Endothelial cell of umbilical vein (primary cell): ENCODE measurements at regions not wholly inside any gene's neighbourhood (a gene's known extent, or its start where the extent isn't known, plus 50 kb on each side); places are given as distances from the start of the nearest gene placed in this dataset.
A peak's percentile ranks its signal among the peaks of the same experiment; 100 is the strongest.

ENCODE experiments used
- BruUV-seq: library from RNA; stranded (reverse); fragments of 400-500 nt; replicated peaks from 2 replicates; lab custom pipeline; 2021; lab: Mats Ljungman, UMichigan
- CTCF ChIA-PET: fragments of 300-600, 350-600 bp; sonication (Branson Sonifier 250); formaldehyde crosslinking; loops from one replicate; lab custom pipeline; 2021; ENCODE audit warnings: antibody characterized with exemption, inconsistent platforms; lab: Charles Lee
- POLR2A ChIA-PET: fragments of 300-600, 350-600 bp; sonication (Branson Sonifier 250); formaldehyde crosslinking; loops from one replicate; lab custom pipeline; 2021; ENCODE audit warnings: antibody characterized with exemption, inconsistent platforms; lab: Charles Lee
- DNase-seq: peaks from one replicate; pipeline ENCODE4 v3.0.0-alpha.2; 2011; ENCODE audit warnings: low read depth, low spot score
- FAIRE-seq: peaks from 2 replicates; lab custom pipeline; 2011; peaks lifted over from hg19 to GRCh38; lab: Jason Lieb, UNC
- H2AFZ ChIP-seq: 2 replicates; pipeline ENCODE4 v1.6.0; 2012; ENCODE audit warnings: low read depth, low read length, control low read depth, inconsistent platforms
- H3K27ac ChIP-seq: 2 replicates; pipeline ENCODE4 v1.5.1; 2011; ENCODE audit warnings: low read depth, mild to moderate bottlenecking, control low read depth, low read length, moderate library complexity; ENCODE audit not compliant: insufficient read depth
- H3K27me3 ChIP-seq, 2 experiments: 2 replicates each; pipeline versions ENCODE4 v1.6.0 to v1.6.1; 2011; ENCODE audit warnings: low read length in 2 of 2, mixed read lengths in 1 of 2; ENCODE audit not compliant: control insufficient read depth in 2 of 2, insufficient read depth in 2 of 2
- H3K36me3 ChIP-seq, 2 experiments: 2 replicates in 1 of 2; 3 replicates in 1 of 2; pipeline ENCODE4 v1.5.1; 2011; ENCODE audit warnings: low read length in 2 of 2, mild to moderate bottlenecking in 1 of 2, moderate library complexity in 1 of 2; ENCODE audit not compliant: control insufficient read depth in 2 of 2, insufficient read depth in 2 of 2; ENCODE audit errors: extremely low read depth in 1 of 2
- H3K4me1 ChIP-seq: 3 replicates; pipeline ENCODE4 v1.5.1; 2011; ENCODE audit warnings: mild to moderate bottlenecking, low read length; ENCODE audit not compliant: control insufficient read depth, insufficient read depth; ENCODE audit errors: extremely low read depth
- H3K4me2 ChIP-seq: 2 replicates; pipeline ENCODE4 v1.6.1; 2011; ENCODE audit warnings: low read length, control low read depth, mixed read lengths; ENCODE audit not compliant: insufficient read depth
- H3K4me3 ChIP-seq, 3 experiments: fragments of 200-600 bp in 1 of 3; sonication (generic), shearing (Covaris generic) in 1 of 3; replicated peaks in 1 of 3; 2 replicates each; pipeline ENCODE4 v1.5.1; 2011 to 2016; ENCODE audit warnings: control low read depth in 3 of 3, low read length in 3 of 3, mild to moderate bottlenecking in 2 of 3, inconsistent platforms in 1 of 3, low read depth in 1 of 3, moderate library complexity in 1 of 3; ENCODE audit not compliant: insufficient read depth in 1 of 3
- H3K79me2 ChIP-seq: 2 replicates; pipeline ENCODE4 v1.6.0; 2012; ENCODE audit warnings: low read length, inconsistent platforms; ENCODE audit not compliant: control insufficient read depth, insufficient read depth
- H3K9ac ChIP-seq: replicated peaks from 2 replicates; pipeline ENCODE3; 2011; ENCODE audit warnings: low read length, control low read depth; ENCODE audit not compliant: insufficient read depth; ENCODE audit errors: extremely low read depth
- H3K9me1 ChIP-seq: replicated peaks from 3 replicates; pipeline ENCODE4 v1.6.0; 2011; ENCODE audit warnings: mild to moderate bottlenecking, low read length; ENCODE audit not compliant: control insufficient read depth, insufficient read depth; ENCODE audit errors: extremely low read depth
- H3K9me3 ChIP-seq: replicated peaks from 2 replicates; pipeline ENCODE4 v1.5.1; 2012; ENCODE audit warnings: low read length, inconsistent platforms; ENCODE audit not compliant: control insufficient read depth, insufficient read depth
- H4K20me1 ChIP-seq: replicated peaks from 2 replicates; pipeline ENCODE3; 2011; ENCODE audit warnings: mild to moderate bottlenecking, low read length; ENCODE audit not compliant: control insufficient read depth, insufficient read depth; ENCODE audit errors: extremely low read depth
- CTCF ChIP-seq, 2 donors: IDR thresholded peaks; 1 replicate in 1 of 2; 2 replicates in 1 of 2; pipeline ENCODE4 v1.5.1; 2011; ENCODE audit warnings: low read length in 2 of 2, mild to moderate bottlenecking in 2 of 2, moderate library complexity in 2 of 2, control low read depth in 1 of 2, inconsistent platforms in 1 of 2, low read depth in 1 of 2; ENCODE audit not compliant: insufficient read depth in 1 of 2; ENCODE audit errors: extremely low read depth in 1 of 2
- GATA2 ChIP-seq: IDR thresholded peaks from 2 replicates; pipeline ENCODE4 v1.7.0; 2011; ENCODE audit warnings: low read depth, mild to moderate bottlenecking, moderate library complexity, mixed read lengths, low read length; ENCODE audit not compliant: insufficient read length, insufficient read depth
- POLR2AphosphoS5 ChIP-seq: IDR thresholded peaks from 2 replicates; pipeline ENCODE4 v1.6.1; 2012; ENCODE audit warnings: low read depth, mild to moderate bottlenecking, control low read depth, low read length, moderate library complexity; ENCODE audit not compliant: insufficient read depth
- dilution Hi-C: fragments of 300-500 bp; cut with MboI; formaldehyde crosslinking; loops from one replicate; pipeline ENCODE4 v1.15.0; 2019; ENCODE audit warnings: low sequenced_read_pairs; ENCODE audit not compliant: extremely low pct_ligation_motif_present
- intact Hi-C: fragments of 100-400 bp; cut with micrococcal nuclease; formaldehyde crosslinking; loops from one replicate; pipeline ENCODE4 v1.10.0; 2022

- Histone ChIP-seq H3K4me3 (no peak overlapping the region), H3K79me2 (no peaks in the 10 kb centered on the region), H4K20me1 (no peaks in the 10 kb centered on the region), H3K27ac (no peak overlapping the region), H3K9me3 (no peaks in the 10 kb centered on the region), H2AFZ (no peak overlapping the region), H3K36me3 (no peaks in the 10 kb centered on the region), H3K9ac (no peak overlapping the region), H3K9me1 (no peaks in the 10 kb centered on the region), H3K4me1 (peaks cover 11% of the 10 kb centered on the region), H3K4me2 (no peak overlapping the region), H3K27me3 (no peaks in the 10 kb centered on the region)
- dilution Hi-C loops = no loop called here
- BruUV-seq = no TSS peak
- TF ChIP-seq POLR2AphosphoS5 (no peak), CTCF (IDR thresholded peaks at IDR 0.05; ENCODE audit: extremely low read depth in 1 of 2, insufficient read depth in 1 of 2, low read depth in 1 of 2, low read length in 2 of 2) (no peak)
- ChIA-PET POLR2A (no interaction called here), CTCF (interaction anchor here (1.2 to 1.3 kb wide), 4 partner anchors 12 to 51 kb away, joined by 3 to 4 read pairs (median 4); no protein-coding TSS in a partner anchor)
- FAIRE-seq (no peak), DNase-seq (no peak)
- intact Hi-C loops = no loop called here
Observed at GRCh38 chr1:42014823-42015222, 96.1 kb upstream of the HIVEP3 start.

GRCh38 chr1:42013881-42014470 lies 95.3 kb upstream of the HIVEP3 start:
- Histone ChIP-seq H3K9me1 (no peaks in the 10 kb centered on the region), H2AFZ (no peak overlapping the region), H3K27me3 (no peaks in the 10 kb centered on the region), H4K20me1 (no peaks in the 10 kb centered on the region), H3K36me3 (no peaks in the 10 kb centered on the region), H3K4me3 (no peak overlapping the region), H3K79me2 (no peaks in the 10 kb centered on the region), H3K4me2 (peak overlapping the region; percentile 44), H3K9me3 (no peaks in the 10 kb centered on the region), H3K27ac (no peak overlapping the region), H3K9ac (no peak overlapping the region), H3K4me1 (peaks cover 11% of the 10 kb centered on the region)
- intact Hi-C loops (no loop called here), dilution Hi-C loops (no loop called here)
- no TSS peak for BruUV-seq
- TF ChIP-seq GATA2 (peak; percentile 39), POLR2AphosphoS5 (no peak)
- DNase-seq = peak; percentile 15
- CTCF ChIA-PET = interaction anchor here (1.2 kb wide), 3 partner anchors 18 to 51 kb away, joined by 4 read pairs; no protein-coding TSS in a partner anchor
- no peak for FAIRE-seq
- POLR2A ChIA-PET = no interaction called here
